NCI-H69 (cell line): ENCODE measurements at regions not wholly inside any gene's neighbourhood (a gene's known extent, or its start where the extent isn't known, plus 50 kb on each side); places are given as distances from the start of the nearest gene placed in this dataset.

ENCODE experiments used
- DNase-seq: peaks from one replicate; lab custom pipeline; 2025; lab: John Stamatoyannopoulos, UW

GRCh38 chr2:19846567-19846966 is 55.2 kb downstream of the TTC32 start:
- no peak for DNase-seq

- peak; percentile 9 for DNase-seq
Measured at GRCh38 chr2:19846030-19846429, 55.8 kb downstream of the TTC32 start.

GRCh38 chr2:19845323-19845920 is 56.4 kb downstream of the TTC32 start:
- no peak for DNase-seq

DNA sequence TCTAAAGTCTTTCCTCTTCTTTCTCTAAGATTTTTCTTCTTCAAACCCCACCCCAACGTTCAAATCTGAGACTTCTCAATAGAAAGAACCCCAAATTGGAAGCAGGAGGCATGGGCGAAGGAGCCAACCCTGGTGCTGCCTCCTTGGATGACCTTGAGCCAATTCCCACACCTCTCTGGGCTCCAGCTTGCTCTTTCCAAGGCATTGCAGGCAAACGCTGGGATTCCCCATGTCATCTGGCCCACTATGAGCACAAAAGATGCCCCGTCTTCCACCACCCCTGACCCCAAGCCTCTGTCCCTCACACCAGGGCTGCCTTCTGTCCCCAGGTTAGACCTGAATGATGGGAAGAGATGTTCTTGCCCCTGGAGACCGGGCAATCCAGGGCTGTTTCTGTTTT is 57.0 kb downstream of the TTC32 start:
- no peak for DNase-seq

GRCh38 chr2:19843992-19844515 is 57.7 kb downstream of the TTC32 start:
- DNase-seq: no peak

GRCh38 chr2:19841918-19842693 is 59.7 kb downstream of the TTC32 start:
- DNase-seq: no peak

GRCh38 chr2:19839438-19839837 is 62.3 kb downstream of the TTC32 start:
- DNase-seq: no peak

DNA sequence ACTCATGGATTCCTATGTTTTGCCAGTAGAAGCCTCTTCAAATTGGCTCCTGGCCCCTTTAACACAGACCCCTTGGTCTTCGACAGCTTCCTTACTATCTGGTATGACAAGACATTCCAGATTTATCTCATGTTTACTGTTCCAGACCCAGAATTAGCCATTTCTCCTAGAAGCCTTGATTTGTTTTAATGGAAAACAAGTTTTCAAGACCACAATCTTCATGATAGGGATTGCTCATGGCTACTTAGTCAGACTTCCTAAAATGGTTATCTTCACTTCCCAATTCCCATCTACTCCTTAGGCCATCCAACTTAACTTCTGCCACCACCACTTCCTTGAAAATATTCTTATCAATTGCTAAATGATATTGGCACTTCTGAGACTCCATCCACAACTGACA is 63.2 kb downstream of the TTC32 start:
- no peak for DNase-seq

DNA sequence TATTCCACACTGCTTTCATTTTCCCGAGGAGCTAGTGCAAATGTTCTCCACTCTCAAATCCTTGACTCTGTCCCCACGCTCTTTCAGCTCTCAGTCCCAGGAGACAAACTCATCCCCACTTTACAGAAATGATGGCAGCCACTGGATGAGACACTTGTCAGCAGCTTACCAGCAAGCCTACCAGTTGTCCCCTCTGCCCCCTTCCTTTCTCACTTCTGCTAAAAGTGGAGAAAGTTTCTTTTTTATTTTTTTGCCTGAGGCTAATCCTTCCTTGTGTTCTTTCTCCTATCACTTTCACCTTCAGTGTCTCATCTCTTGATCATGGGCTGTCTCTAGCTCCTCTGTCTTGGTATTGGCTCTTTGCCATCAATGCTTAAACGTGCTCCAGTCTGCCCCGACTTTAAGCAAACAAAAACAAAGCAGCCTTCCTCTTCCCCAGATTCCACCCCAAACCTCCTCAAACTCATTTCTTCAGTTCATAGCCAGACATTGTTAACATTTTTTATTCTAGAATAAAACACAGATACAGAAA is 64.5 kb downstream of the TTC32 start:
- DNase-seq: no peak

DNA sequence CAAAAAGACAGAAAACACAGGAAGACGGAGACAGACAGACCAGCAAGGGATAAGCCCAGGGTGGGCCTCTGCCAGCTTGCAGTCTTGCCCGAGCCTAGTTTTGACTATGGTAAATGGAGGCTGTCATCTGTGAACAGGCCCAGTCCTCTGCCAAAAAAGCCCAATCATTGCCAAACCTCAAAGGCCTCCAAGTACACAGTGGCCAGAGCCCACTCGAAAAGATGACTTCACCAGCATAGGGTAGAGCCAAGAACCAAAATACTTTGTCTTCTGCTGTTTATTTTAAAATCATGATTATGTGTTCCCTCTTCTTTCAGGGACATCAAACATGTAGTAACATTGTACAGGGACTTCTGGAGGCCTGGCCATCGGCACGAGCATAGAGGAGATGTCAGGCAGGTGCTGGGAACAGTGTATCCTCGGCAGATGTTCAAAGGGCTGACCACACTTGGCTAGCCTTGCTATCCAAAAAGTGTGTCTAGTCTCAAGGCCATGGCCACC is 66.0 kb downstream of the TTC32 start:
- DNase-seq: no peak

DNA sequence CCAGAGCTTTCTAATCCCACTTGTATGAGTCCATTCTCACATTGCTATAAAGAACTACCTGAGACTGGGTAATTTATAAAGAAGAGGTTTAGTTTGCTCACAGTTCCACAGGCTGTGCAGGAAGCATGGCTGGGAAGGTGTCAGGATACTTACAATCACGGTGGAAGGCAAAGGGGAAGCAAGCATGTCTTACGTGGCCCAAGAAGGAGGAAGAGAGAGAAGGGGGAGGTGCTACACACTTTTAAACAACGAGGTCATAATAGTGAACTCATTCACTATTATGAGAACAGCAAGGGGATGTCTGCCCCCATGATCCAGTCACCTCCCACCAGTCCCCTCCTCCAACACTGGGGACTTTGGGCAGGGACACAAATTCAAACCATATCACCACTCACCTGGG is 67.8 kb downstream of the TTC32 start:
- no peak for DNase-seq

DNA sequence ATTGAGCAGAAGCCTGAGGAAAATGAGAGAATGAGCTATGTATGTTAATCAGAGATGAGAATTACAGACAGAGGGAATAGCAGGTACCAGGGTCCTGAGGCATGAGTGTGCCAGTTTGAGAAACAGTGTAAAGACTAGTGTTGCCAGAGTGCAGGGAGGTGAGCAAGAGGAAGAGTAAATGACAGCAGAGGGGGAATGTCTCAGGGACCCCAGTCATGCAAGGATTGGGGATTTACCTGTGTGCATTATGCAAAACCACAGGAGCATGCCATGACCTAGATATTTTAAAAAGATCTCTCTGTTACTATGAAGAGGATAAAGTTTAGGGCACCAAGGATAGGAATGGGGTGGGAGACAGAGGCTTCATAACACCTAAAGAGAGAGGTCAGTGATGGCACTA is 72.1 kb downstream of the TTC32 start:
- no peak for DNase-seq

- DNase-seq: no peak
Measured at GRCh38 chr2:19826874-19827273, 74.9 kb downstream of the TTC32 start.

DNA sequence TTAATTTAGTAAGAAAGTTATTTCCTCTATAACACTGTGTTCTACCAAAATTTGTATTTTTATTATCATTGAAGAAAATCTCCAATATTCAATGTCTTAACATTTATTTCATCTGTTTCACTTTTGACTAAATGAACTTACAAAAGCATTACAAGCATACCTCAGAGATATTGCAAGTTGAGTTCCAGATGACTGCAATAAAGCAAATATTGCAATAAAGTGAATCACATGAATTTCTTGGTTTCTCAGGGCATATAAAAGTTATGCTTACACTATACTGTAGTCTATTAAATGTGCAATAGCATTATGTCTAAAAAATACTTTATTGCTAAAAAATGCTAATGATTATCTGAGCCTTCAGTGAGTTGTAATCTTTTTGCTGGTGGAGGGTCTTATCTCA is 78.3 kb downstream of the TTC32 start:
- no peak for DNase-seq

GRCh38 chr2:19819097-19820065 is 82.4 kb downstream of the TTC32 start:
- no peak for DNase-seq

DNA sequence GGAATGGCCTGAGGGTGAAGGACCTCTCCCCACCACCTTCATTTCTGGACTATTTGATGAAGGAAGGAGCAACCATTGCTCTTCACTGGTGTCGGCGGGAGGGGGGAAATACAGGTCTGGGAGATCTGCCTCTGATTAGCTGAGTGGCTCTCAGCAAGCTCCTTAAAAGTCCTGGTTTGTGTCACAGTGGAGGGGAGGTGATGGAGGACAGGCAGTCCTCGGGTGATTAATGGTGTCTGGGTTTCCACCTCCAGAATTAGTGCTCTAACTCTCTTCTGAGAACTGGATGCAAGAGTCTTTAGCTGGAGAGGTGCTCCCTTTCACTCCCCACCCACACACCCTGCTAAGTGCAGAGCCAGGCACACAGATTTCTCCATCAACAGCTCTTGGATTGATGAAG is 83.2 kb downstream of the TTC32 start:
- DNase-seq: no peak

DNA sequence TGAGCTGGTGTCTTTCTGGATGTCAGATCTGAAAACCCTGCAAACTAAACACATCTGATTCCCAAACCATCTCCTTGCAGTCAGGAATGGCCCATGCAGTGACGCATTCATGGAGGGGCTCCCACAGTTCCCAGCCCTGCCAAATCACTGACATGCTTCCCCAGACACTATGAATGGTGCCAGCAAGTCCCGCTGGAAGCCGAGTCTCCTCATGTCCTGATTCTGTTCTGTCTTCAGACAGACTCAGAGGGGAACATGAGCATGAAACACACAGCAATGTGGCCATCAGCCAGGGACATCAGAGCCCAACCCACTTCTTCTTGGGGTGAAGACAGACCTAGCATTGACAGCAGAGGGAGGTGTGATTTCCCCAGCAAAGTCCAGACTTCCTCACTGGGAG is 83.7 kb downstream of the TTC32 start:
- no peak for DNase-seq

- DNase-seq: no peak
Measured at GRCh38 chr2:19815746-19816145, 86.0 kb downstream of the TTC32 start.

DNA sequence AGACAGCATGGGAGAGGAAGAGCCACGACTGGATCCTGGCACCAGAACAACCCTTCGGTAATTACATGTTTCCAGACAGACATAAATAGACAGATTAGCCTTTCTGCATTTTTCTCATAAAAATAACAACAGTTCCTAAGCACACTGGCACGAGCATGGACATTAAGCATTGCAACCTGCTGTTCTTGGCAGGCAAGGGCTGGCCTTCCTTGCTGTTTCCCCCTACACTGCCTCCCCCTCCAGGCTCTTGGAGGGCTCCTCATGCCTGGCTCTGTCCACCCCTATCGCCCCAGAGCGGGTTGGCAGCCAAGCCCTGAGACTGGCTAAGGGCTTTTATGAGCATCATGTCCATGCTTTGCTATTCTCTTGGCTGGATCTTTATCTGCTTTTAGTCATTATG is 89.6 kb downstream of the TTC32 start:
- DNase-seq: no peak

GRCh38 chr2:19811186-19811585 is 90.6 kb downstream of the TTC32 start:
- DNase-seq: no peak

GRCh38 chr2:19810637-19811036 is 91.1 kb downstream of the TTC32 start:
- no peak for DNase-seq

GRCh38 chr2:19810148-19810547 is 91.6 kb downstream of the TTC32 start:
- no peak for DNase-seq
